Stimulated activated CD8-positive, alpha-beta memory T cell treated with anti-CD3 and anti-CD28 coated beads, Interleukin-4, amount 100 ng/mL, for 24 hours (primary cell): ENCODE measurements at regions not wholly inside any gene's neighbourhood (a gene's known extent, or its start where the extent isn't known, plus 50 kb on each side); places are given as distances from the start of the nearest gene placed in this dataset.
A peak's percentile ranks its signal among the peaks of the same experiment; 100 is the strongest.
"Not testable (repeated sequence)": the region's sequence is repeated elsewhere in the genome, so short reads cannot be mapped to it uniquely, and the experiment has no call there.

ENCODE experiments used
- DNase-seq: peaks from one replicate; pipeline ENCODE4 v3.0.0-alpha.2; 2020; ENCODE audit warnings: low read depth

DNA sequence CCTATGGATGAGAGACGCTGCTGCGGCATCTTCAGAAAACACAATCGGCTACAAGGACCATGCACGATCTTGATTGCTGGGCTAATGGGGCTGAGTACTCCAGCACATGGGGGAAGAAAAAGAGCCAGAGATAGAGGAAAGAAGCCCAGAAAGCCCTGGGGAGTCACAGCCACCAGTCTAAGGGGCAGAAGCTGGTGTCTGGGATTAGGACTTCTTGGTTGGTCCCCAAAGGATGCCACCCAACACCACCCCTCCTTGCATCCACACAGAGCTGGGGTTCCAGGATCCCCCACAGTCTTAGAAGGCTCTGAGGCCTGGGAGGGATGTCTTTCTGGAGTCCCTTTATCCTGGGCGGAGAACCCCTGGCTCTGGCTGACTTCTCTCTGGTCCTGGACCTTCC is 98.4 kb upstream of the TARDBP start:
- no peak for DNase-seq

DNA sequence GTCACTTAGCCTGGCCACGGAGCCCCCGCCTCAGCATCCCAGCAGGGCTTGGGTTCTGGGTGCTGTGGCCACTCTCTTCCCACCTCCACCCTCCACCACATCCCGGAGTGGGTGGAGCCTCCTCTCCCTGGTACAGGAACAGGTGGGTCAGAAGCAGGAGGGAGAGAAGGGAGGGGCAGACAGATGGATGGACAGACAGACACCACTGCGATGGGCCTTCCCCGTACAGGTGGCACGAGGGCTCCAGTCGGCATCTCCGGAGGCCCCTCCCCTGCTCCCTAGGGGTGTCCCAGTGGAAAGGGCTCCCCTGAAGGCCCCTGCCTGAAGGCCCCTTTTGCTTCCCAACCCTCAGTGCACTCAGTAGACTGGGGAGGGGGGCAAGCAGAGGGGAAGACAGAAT is 96.9 kb upstream of the TARDBP start:
- no peak for DNase-seq

DNA sequence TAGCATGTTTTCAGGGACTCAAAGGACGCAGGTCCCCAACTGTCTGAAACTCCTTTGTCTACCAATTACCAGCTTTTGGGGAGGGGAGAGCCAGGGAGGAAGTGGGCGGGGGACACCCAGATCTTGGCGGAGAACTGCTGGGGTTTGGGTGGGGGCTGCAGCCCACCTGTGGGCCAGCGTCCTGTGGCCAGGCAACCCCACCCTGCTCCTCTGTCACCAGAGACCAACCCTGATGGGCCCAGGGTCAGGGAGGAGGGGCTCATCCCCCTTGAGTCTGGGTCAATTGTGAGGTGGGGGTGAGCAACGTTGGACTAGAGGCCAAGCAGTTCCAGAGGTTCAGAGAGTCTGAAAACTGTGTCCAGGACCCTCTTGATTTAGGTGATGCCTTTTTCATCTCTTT is 96.1 kb upstream of the TARDBP start:
- no peak for DNase-seq

DNA sequence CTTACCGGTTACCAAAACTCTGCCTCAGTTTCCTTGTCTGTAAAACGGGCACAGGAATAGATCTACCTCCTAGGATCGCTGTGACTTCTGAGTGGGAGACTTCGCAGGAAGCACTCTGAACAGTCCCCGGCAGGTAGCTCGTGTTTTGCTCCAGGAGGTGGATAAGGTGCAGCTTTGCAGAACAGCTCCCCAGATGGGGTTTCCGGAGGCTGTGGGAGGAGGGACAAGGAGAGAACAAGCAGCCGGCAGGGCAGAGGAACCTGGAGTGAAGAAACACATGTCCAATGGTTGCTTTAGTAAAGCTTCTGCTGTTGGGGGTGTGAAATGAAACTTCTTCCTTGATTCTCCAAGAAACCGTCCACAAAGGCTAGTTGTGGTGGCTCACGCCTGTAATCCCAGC is 95.5 kb upstream of the TARDBP start:
- no peak for DNase-seq

DNA sequence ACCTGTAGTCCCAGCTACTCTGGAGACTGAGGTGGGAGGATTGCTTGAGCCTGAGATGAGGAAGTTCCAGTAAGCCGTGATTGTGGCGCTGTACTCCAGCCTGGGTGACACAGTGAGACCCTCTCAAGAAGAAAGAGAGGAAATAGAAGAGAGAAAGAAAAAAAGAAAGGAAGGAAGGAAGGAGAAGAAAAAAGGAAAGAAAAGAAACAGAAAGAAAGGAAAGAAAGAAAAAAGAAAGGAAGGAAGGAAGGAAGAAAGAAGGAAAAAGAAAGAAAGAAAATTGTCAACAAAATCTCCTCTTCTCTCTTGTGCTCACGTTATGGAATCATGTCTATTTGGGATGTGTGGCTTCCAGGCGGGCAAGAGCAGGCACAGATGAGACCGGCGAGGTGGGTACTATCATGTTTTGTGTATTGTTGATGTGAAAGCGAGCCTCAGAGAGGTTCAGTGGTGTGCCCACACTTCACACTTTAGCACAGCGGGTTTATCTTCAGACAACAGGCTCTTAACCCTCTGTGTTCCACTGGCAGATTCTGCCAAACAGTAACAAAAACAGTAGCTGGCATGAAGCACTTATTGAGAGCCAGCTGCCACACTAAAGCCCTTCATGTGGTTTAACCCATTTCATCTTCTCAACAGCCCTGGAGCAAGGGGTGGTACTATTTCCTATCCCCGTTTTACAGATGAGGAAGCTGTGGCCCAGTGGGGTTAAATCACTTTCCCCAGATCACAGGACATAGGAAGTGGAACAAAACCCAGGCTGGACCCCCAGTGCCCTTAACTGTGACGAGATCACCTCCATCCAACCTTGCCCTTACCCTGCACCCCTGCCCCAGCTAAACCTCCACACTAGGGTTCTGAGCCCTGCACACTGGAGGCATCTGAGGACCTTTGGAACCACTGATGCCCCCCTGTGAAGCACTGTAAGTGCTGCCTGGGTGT is 94.7 kb upstream of the TARDBP start:
- DNase-seq, result no peak

DNA sequence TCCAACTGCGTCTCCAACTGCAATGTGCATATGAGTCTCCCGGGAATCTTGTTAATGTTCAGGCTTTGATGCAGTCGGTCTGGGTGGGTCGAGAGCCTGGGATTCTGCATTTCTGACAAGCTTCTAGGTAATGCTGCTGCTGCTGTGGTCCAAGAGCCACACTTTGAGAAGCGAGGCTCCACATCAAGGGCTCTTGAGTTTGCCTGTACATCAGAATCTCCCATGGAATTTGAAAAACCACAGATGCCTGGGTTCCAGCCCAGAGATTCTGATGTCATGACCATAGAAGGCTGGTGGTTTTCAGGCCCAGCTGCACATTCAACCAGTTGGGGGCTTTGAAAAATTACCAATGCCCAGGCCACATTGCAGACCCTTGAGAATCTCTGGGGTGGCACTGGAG is 93.9 kb upstream of the TARDBP start:
- DNase-seq, result no peak

DNA sequence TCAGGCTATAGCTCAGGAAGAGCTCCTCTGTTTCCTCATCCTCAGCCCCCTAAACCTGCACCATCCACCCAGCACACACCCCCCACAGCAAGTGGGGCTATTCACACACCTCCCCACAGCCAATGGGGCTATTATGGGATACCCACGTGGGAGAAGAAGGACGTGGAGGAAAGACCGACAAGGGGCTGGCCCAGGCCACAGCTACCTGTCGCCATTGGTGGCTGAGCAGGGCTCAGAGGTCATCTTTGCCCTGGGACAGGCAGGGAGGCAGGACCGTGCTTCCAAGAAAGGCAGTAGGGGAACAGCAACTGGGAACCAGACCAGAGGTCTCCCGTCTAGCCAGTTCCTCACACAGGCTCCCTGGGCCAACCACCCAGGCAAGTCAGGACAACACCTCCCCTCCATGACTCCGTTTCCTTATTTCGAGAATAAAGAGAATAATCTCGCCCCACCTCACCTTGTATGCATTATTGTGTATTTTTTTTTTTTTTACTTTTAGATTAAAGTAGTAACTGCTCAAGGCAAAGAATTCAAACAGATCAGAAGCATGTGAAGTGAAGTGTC is 92.3 kb upstream of the TARDBP start:
- no peak for DNase-seq

DNA sequence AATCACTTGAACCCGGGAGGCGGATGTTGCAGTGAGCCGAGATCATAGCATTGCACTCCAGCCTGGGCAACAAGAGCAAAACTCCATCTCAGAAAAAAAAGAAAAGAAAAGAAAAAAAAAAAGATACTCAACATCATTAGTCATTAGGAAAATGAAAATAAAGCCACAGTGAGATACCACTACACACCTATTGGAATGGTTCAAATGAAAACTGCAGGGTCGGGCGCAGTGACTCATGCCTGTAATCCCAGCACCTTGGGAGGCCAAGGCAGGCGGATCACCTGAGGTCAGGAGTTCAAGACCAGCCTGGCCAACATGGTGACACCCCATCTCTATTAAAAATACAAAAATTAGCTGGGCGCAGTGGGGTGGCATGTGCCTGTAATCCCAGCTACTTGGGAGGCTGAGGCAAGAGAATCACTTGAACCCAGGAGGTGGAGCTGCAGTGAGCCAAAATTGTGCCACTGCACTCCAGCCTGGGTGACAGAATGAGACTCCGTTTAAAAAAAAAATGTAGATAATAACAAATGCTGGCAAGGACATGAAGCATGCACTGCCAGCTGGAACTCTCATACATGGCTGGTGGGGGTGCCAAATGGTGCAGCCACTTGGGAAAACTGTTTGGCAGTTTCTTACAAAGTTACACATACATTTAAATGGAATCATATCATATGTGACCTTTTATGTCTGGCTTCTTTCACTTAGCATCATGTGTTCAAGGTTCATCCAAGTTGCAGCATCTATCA is 90.0 kb upstream of the TARDBP start:
- not testable (repeated sequence) for DNase-seq

DNA sequence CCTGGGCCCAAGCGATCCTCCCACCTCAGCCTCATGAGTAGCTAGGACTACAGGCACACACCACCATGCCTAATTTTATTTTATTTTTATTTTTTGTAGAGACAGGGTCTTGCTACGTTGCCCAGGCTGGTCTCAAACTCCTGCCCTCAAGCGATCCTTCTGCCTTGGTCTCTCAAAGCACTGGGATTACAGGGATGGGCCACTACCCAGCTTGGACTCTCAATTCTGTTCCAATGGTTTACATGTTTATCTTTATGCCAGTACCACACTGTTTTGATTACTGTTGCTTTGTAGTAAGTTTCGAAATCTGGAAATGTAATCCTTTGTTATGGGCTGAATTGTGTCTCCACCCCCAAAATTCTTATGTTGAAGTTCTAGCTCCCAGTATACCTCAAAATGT is 88.4 kb upstream of the TARDBP start:
- DNase-seq, result no peak

DNA sequence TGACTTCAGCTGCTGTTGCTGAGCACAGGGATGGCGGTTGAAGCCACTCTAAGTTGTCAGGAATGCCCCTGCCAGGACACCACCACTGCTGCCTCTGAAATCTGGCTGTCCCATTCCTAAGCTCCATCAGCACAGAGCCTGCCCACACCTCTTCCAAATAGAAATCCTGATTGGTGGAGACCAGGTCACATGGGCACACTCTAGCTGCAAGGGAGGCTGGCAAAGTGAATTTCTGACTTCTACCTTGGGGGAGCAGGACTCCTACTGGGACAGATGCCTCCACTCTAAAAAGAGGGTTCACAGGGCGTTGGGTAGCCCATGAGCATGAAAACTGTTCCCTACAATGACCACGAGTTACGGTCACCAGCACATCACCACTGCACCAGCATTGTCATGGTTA is 83.8 kb upstream of the TARDBP start:
- no peak for DNase-seq

DNA sequence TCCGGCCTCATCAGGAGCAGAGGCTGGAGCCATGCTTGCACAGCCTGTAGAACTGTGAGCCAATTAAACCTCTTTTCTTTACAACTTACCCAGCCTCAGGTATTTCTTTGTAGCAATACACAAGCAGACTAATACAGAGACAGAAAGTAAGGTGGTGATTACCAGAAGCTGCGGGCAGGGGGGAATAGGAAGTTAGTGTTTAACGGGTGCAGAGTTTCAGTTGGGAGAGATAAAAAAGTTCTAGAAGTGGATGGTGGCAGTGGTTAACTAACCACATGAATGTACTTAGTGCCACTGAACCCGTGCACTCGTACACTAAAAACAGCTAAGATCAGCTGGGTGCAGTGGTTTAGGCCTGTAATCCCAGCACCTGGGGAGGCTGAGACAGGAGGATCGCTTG is 80.4 kb upstream of the TARDBP start:
- no peak for DNase-seq

DNA sequence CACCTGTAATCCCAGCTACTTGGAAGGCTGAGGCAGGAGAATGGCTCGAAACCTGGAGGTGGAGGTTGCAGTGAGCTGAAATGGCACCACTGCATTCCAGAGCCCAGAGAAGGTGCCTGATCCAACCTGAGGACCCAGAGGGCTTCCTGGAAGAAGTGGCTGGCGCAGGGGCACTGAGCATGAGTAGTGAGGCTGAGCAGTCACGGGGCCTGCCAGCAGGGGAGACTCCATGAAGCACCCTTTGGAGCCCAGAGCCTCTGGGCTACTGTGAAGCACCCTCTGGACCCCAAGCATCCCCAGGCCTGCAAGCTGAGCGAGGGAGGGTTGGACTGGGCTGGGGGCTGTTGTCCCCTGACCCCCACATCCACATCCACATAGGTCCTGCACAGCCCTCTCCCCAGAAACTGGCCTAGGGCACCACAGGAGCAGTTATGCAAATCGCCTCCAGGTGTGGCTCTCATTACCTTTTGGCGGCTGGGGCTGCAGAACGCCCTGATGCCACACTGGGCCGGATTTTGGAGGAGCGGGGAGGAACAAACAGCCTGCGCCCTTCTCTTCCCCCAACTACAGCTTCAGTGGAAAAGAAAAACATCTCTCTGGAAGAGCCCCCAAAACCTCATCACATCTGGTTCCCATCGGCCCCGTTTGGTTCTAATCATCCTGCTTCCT is 78.2 kb upstream of the TARDBP start:
- no peak for DNase-seq

DNA sequence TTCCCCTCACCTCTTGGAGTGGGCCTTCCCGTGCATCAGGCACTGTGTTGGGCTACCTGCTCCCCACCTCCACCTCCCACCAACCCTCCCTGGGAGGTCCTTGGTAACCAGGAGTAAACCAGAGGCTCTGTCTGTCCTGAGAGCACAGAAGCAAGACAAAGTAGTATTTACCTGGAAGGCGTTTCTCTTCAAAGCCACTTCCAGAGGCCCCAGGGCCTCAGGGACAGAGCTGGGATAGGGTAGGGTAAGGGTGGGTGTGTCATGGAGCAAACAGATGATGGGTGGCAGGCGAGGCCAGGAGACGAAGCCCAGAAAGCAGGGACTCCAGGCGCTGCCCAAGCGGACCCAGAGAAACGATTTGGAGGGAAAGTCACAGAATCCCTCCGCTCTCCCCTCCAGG is 77.2 kb upstream of the TARDBP start:
- no peak for DNase-seq

DNA sequence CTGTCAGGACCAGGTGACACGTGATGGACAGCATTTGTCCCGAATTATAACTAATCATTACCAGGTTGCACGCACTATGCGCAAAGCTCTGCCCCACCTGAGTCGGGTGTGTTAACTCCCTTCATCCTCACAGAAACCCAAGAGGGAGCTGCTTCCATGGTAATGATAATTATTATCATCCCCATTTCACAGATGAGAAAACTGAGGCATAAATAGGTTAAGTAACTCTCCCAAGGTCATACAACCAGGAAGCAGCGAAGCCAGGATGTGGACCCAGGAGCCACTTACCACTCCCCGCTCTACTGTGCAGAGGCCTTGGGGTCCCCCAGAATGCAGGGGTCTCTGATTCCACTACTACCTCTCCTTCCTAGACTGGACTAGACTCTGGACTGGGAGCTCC is 76.7 kb upstream of the TARDBP start:
- DNase-seq, result no peak

DNA sequence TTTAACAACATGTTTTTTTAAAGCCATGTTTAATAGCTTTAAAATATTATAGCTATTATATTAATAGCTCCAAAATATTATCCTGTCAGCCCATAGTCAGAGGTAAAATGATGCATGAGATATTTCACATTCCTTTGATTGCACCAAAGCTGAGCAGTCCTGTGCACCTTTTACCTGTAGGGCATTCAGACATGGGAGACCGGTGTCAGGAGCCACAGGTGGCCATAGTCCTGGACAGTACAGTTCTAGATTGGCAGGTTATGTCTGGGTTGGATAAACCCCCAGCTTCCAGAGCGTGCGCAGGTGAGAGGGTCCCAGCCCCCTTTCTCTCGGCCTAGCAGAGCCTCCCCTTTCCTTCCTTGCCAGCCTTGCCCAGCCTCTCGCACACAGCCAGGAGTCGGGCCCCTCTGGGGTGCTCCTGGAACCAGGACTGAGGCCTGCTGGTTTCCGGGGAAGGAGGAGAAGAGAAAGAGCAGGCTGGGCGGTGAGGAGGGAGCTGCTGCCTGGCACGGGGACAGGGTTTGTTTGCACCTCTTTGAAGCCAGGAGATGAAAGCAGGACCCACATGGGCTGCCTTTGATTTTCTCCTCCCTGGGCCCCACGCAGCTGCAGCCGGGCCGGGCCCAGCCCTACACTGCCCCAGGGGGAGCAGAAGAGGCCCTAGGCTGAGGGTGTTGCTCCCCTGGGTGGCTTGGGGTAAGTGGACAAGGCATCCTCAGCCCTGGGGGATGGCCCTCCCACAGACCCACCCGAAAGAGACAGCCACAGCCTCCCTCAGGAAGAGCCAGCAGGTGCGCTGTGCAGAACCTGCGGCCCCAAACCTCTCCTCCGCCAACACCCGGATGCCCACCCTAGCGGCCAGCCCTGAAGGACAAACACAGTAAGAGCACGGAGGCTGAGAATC is 75.2 kb upstream of the TARDBP start:
- DNase-seq, result no peak

DNA sequence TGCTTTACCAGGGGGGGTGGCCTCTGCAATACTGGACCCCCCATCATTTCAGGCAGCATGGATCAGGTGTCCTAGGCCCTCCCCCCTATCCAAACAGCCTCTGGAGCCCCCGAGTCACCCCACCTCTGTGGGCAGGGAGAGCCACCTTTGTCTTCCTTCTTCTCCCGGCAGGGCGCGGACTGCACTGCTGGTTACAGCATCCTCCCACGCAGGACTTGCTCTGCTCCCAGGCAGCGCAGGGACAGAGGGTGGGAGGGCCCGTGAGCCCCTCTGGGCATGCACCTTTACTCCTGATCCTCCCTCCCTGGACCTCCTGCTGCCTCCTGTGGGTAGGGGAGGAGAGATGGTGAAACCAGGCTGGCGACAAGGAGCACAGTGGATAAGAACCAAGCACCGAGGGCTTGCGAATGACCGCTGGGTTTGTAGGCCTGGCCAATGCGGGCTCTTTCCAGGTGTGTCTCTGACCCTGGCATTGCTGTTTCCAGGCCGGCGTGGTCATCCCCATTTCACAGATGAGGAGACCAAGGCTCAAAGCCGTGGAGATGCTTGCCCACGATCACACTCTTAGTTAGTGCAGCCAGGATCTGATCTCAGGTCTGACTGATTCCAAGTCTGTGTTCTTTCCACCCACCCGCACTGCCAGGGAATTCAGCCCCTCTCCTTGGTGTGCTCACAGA is 73.6 kb upstream of the TARDBP start:
- no peak for DNase-seq

DNA sequence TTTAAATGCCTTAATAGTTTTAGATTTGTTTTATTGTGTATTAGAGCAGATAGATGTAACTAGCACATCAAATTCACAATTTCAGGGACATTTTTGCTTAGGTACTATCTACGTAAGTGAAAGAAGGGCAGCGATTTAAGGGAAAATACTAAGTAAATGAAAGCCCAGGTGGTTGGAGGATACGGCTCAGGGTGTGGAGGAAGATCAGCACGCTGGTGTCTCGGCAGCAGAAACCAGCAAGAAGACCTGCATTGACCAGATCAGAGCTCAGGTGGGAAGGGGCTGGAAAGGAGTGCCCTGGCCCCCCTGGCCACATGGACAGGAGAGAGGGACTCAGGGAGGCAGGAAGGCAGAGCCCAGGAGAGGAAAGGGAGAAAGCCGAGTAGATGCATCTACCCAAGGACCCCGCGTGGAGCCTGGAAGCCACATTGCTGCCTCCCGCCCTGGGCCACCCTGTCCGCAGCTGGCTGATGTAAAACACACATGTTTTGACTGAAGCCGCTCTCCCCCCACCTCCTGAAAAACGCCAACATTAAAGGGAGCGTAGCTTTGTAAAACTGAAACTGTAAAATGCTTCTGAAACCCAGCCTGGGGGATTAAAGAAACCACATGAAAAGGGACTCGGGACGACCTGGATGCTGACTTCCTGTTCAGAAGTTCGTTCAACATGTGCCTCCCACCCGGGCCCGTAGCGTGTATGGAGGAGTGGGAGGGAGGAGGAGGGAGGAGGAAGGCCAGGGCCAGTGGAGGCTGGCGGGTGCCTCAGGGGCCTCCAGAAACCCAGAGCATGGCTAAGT is 72.6 kb upstream of the TARDBP start:
- peak; percentile 40 for DNase-seq

DNA sequence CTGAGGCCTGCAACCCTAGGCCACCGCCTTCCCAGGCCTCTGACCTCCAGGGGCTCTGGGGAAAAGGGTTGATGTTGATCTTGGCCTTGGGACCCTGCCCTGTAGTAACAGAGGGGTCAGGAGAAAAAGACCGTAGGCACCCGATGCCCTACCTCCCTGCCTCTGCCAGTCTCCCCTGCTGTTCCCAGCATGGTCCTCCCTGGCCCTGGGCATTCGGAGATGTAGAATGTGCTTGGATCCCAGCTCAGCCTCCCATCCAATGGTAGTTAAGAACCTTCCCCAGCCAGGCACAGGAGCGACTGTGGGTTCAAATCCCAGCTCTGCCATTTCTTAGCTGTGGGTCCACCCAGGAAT is 72.0 kb upstream of the TARDBP start:
- DNase-seq, result no peak

DNA sequence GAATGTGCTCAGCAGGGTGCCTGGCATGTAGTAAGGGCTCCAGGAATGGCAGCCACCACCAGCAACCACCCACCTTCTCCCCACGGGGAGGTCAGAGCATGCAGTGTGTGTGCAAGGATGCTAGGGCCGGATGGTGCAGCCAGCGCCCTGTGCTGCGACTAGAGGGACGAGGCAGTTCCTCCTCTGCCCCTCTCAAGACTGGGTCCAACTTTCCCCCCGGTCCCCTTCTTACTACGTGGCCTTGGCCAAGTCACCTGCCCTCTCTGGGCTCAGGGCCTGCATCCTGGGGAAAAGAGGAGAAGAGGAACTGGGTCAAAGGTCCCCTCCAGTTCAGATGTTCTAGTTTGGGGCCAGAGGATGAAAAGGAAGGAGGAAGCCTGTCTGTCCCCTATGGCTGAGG is 71.6 kb upstream of the TARDBP start:
- no peak for DNase-seq

DNA sequence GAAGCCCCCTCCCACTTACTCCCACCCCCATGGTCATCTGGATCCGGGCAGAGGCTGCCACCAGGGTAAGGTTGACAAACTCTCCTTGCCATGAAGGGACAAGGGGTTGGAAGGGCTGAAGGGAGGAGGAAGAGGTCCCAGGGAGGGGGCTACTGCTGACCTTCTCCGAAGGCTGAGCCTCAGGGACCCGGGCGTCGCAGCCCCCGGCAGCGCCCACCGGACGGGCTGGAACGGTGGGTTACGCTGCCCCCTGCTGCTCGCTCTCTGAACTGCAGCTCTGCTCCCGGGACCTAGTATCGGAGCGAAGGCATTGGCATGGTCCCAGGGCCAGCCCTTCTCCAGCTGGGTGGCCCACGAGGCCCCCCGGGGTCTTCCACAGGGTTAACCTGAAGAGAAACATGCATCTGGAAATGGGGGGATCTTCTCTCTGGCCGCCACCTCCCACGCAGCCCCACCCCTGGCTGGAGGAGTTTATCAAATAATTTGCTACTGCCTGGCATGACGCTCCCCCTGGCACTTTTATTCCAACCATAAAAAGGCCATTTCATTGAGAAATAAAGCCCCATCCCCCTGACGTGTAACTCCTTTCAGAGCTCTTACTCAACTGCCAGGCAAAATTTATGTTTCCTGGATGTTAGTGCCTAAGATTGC is 70.4 kb upstream of the TARDBP start:
- DNase-seq, result peak; percentile 44
